T-helper 17 cell (primary cell): ENCODE measurements at regions not wholly inside any gene's neighbourhood (a gene's known extent, or its start where the extent isn't known, plus 50 kb on each side); places are given as distances from the start of the nearest gene placed in this dataset.

Experiments used
- ATAC-seq: fragments of 150-1000 bp; cut with Tn5 transposase; 2 replicates; pipeline ENCODE4 v1.10.0; 2021; ENCODE audit warnings: mild to moderate bottlenecking, moderate library complexity
- DNase-seq, 3 donors: peaks; one replicate each; pipeline versions ENCODE4 v3.0.0 to v3.0.0-alpha.2; 2020 to 2021
- H3K9me3 ChIP-seq: one replicate; pipeline ENCODE4 v1.7.0; 2013; ENCODE audit warnings: low read length, mild to moderate bottlenecking; ENCODE audit not compliant: control insufficient read depth, poor library complexity, severe bottlenecking
- H3K27ac Mint-ChIP-seq: one replicate; pipeline ENCODE4 v1.8.0; 2022; ENCODE audit warnings: mild to moderate bottlenecking, moderate library complexity, mixed read lengths
- H3K27me3 Mint-ChIP-seq: one replicate; pipeline ENCODE4 v1.8.0; 2022; ENCODE audit warnings: mixed read lengths
- H3K36me3 Mint-ChIP-seq: one replicate; pipeline ENCODE4 v1.8.0; 2022; ENCODE audit warnings: low read depth, mixed read lengths
- H3K4me1 Mint-ChIP-seq: one replicate; pipeline ENCODE4 v1.8.0; 2022; ENCODE audit warnings: mild to moderate bottlenecking, mixed read lengths
- H3K4me3 Mint-ChIP-seq: one replicate; pipeline ENCODE4 v1.8.0; 2022; ENCODE audit warnings: mild to moderate bottlenecking, moderate library complexity, mixed read lengths

DNA sequence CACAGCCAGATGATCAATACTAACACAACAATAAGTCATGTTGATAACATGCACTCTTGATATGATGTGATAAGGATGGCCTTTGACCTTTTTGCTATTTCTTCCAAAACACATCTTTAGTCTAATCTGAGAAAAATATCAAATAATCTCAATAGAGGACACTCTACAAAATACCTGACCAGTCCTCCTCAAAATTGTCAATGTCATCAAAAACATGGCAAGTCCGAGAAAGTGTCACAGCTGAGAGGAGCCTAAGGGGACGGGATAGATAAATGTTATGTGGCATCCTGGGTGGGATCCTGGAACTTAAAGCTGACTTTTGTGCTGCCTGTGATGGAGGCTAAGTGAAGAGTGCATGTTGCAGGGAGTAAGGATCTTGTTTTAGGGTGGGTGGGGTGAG is 699.6 kb upstream of the ADAMTS16 start:
- Mint-ChIP-seq H3K4me1 (no peaks in the 10 kb centered on the region), H3K36me3 (no peaks in the 10 kb centered on the region), H3K27ac (no peak overlapping the region), H3K4me3 (no peak overlapping the region), H3K27me3 (no peaks in the 10 kb centered on the region)
- no peak for ATAC-seq
- DNase-seq: no peak
- no peaks in the 10 kb centered on the region for H3K9me3 ChIP-seq

DNA sequence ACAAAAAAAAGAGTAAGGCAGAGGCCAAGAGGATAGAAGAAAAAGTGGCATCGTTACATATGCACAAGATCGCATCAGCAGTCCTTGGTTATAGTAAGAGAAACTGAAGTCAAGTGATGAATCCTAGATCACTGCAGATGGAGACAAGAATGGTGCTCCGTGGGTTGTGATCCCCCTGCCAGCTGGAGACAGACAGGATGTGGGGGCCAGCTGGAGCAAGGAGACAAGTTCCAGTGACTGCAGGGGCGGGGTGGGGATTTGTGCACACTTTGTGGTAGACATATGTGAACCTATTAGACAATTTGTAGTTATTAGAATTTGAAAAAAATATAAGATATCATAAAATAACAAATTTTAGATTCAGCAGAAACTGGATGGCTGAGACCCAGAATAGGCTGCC is 697.9 kb upstream of the ADAMTS16 start:
- no peaks in the 10 kb centered on the region for H3K27me3 Mint-ChIP-seq
- H3K4me1 Mint-ChIP-seq: no peaks in the 10 kb centered on the region
- H3K27ac Mint-ChIP-seq: no peak overlapping the region
- no peaks in the 10 kb centered on the region for H3K36me3 Mint-ChIP-seq
- no peaks in the 10 kb centered on the region for H3K9me3 ChIP-seq
- no peak overlapping the region for H3K4me3 Mint-ChIP-seq
- DNase-seq (no peak), ATAC-seq (no peak)

DNA sequence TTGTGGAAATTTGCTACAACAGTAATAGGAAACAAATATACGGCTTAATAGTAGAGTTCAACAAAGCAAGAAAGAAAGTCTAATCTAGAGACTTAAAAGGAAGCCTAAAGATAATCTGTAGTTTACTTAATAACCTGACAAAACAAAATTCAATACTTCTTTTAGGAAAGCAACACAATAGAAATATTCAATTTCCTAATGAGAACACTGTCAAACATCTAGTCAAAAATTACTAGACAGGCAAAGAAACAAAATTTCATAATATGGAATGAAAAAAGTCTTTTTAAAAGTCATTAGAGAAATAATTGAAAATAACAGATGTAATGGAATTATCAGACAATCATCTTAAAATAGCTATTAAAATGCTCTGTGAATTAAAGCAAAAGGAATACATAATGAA is 692.5 kb upstream of the ADAMTS16 start:
- DNase-seq: no peak
- no peaks in the 10 kb centered on the region for H3K36me3 Mint-ChIP-seq
- ATAC-seq: no peak
- no peak overlapping the region for H3K27ac Mint-ChIP-seq
- H3K4me1 Mint-ChIP-seq: no peaks in the 10 kb centered on the region
- H3K27me3 Mint-ChIP-seq: no peaks in the 10 kb centered on the region
- H3K4me3 Mint-ChIP-seq: no peak overlapping the region
- H3K9me3 ChIP-seq: no peaks in the 10 kb centered on the region

DNA sequence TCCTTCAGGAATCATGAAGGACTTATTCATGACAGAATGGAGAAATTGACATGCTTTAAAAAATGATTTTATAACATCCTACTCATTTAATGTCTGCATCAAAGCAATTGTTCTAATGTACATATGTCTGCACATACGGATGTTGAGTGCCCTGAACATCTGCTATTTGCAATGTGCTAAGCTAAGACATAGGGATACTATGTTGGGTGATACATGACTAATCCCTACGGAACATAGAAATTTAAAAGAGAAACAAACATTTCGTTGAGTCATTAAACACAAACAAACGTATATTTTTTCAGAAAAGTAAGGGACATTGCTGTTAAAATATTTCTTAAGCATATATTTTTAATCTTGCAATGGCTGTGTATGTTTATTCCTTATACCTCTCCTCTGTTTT is 686.5 kb upstream of the ADAMTS16 start:
- Mint-ChIP-seq H3K27ac (no peak overlapping the region), H3K4me1 (no peaks in the 10 kb centered on the region), H3K27me3 (no peaks in the 10 kb centered on the region), H3K4me3 (no peak overlapping the region), H3K36me3 (no peaks in the 10 kb centered on the region)
- no peaks in the 10 kb centered on the region for H3K9me3 ChIP-seq
- ATAC-seq (no peak), DNase-seq (no peak)

DNA sequence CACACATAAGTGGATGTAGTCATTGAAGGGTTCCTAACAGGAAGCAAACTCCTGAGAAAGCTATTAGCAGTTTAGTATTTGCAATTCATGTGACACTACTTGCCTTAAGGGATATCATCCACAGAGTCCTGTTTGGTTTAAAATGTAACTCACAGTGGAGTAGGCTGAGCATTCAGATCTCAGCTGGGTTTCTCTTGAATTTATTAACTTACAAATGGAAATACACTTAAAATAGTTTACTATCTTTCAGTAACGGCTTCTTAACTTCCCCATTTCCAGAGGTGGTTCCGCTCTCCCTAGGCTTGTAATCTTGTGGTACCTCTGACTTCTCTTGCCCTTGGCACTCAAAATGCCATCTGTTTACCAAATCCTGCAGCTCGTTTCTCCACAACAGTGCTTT is 660.7 kb upstream of the ADAMTS16 start:
- H3K27ac Mint-ChIP-seq: no peak overlapping the region
- DNase-seq: no peak
- H3K4me3 Mint-ChIP-seq: no peak overlapping the region
- H3K4me1 Mint-ChIP-seq: no peaks in the 10 kb centered on the region
- no peak for ATAC-seq
- H3K27me3 Mint-ChIP-seq: no peaks in the 10 kb centered on the region
- H3K36me3 Mint-ChIP-seq: no peaks in the 10 kb centered on the region
- H3K9me3 ChIP-seq: no peaks in the 10 kb centered on the region

DNA sequence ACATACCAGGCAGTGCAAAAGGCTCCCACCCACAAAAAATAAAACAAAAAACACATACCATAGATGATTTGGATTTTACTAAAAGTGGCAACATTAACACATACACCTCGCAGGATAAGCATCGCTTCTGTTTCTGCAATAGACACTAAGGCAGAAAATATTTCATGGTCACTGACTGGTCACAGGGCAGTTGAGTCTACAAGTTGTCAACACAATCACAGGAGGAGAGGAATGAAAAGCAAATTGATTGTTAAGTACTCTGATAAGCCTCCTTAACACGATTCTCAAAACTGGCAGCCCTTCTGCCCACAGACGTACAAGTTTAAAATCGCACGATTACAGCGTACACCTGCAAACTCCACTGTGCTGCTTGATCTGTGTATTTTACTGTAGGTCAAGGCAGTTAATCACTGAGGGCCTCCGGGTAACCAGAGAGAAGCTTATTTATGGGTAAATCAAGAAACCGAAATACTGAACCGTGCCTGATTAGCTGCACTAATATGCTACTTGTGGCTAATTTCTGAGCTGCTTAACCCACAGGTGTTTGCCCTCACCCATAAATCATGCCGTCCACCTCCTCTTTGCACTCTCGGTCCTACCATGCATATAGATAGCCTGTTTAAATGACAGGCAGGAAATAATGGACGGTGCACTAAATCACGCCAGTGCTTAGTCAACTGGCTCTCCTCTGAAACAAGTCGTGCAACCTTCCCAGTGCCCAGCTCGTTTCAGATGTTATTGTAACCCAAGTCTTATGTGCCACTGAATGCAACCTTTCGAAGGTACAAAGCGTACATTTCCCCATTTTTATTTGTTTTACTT is 659.4 kb upstream of the ADAMTS16 start:
- DNase-seq: no peak
- H3K9me3 ChIP-seq: no peaks in the 10 kb centered on the region
- H3K27ac Mint-ChIP-seq: no peak overlapping the region
- no peak overlapping the region for H3K4me3 Mint-ChIP-seq
- H3K4me1 Mint-ChIP-seq: no peaks in the 10 kb centered on the region
- no peak for ATAC-seq
- no peaks in the 10 kb centered on the region for H3K36me3 Mint-ChIP-seq
- H3K27me3 Mint-ChIP-seq: no peaks in the 10 kb centered on the region

DNA sequence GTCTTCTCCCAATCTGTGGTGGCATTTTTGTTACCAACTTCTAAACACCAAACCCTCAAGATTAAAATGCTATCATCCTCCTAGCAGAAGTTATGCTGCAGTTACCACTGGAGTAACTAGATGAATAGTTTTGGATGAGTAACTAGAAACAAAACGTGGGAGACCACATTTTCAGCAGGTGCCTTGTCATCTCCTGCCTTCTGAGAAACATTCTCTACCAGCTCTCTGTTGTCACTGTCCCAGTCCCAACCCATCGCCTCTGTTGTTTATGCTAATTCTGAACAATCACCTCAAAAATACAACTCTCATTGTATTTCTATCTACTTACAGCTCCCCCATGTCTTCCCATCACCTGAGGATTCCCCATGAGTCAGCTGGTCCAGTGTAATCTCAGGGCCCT is 652.5 kb upstream of the ADAMTS16 start:
- DNase-seq (no peak), ATAC-seq (no peak)
- Mint-ChIP-seq H3K4me1 (no peaks in the 10 kb centered on the region), H3K27me3 (no peaks in the 10 kb centered on the region), H3K27ac (no peak overlapping the region), H3K36me3 (no peaks in the 10 kb centered on the region), H3K4me3 (no peak overlapping the region)
- no peaks in the 10 kb centered on the region for H3K9me3 ChIP-seq

DNA sequence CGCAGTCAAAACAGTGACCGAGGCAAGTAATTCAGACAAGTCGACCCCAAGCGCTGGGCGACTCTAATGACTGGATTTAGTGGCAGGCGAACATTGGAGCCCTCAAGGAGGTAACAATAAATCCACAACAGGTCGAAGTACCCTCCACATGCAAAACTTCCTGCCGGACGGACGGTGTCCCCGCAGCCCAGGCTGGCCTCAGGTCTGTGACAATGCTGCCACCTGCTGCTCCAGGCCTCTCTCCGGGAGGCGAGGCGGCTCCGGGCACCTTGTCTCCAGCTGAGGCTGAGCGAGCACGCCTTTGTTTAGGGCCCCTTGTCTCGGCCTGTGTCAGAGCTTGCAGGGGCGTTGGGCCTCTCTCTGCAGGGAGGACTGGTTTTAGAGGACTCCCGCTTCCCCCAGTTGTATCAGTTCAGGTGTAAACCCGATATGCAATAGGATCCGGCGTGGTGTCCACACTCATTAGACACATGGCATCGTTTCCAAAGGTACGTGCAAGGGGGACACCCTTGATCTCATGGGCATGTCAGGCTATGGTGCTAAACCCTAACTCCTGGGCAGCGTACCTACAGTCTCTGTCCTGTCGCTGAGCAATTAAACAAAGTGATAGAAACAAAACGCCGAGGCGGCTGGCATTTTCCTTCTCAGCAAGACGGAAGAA is 628.0 kb upstream of the ADAMTS16 start:
- H3K9me3 ChIP-seq: no peaks in the 10 kb centered on the region
- DNase-seq (no peak), ATAC-seq (no peak)
- Mint-ChIP-seq H3K4me1 (no peaks in the 10 kb centered on the region), H3K4me3 (no peak overlapping the region), H3K27ac (no peak overlapping the region), H3K27me3 (no peaks in the 10 kb centered on the region), H3K36me3 (no peaks in the 10 kb centered on the region)

DNA sequence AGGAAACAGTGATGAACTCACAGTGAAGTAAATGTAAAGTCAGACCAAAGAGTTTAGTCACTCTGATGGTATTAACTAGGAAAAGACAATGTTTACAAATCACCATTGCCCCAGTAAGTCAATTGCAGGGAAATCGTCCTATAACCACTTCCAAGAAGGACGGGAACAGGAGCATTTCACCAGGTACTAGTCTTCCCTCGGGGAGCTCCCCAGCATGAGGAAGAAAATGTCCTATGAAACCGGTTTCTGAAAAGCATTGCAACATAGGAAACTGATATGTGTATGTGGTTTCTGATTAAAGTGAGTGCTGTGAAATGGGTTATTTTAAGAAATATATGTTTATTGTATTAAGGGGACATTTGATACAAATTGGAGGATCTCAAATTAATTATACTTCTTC is 626.7 kb upstream of the ADAMTS16 start:
- DNase-seq: no peak
- no peak for ATAC-seq
- Mint-ChIP-seq H3K36me3 (no peaks in the 10 kb centered on the region), H3K4me1 (no peaks in the 10 kb centered on the region), H3K27me3 (no peaks in the 10 kb centered on the region), H3K27ac (no peak overlapping the region), H3K4me3 (no peak overlapping the region)
- H3K9me3 ChIP-seq: no peaks in the 10 kb centered on the region

DNA sequence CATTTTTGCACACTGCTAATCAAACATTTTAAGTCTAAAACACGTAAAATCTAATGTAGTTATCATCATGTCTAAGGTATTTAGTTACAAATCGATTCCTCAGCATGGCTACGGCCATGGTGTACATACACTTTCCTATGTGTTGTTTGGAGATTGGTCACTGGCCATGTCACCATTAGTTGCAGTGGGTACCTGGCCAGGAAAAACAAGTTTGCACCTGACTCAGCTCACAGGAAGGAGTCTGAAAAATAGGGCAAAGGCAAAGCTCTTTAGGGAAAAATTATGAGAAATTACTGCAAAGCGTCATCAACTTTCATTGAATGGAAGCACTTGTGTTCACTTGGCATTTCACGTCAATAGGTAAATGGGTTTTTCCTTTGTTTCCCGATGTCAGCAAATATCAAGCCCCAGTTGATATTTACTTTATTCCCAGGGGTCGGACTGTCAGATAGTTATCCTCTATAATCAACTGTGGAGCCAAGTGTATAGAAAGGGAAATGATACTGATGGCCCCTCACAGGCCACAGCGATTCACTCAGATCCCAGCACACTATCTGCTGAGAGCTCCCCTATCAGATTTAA is 626.0 kb upstream of the ADAMTS16 start:
- Mint-ChIP-seq H3K4me3 (no peak overlapping the region), H3K4me1 (no peaks in the 10 kb centered on the region), H3K36me3 (no peaks in the 10 kb centered on the region), H3K27me3 (no peaks in the 10 kb centered on the region), H3K27ac (no peak overlapping the region)
- ATAC-seq (no peak), DNase-seq (no peak)
- H3K9me3 ChIP-seq: no peaks in the 10 kb centered on the region

DNA sequence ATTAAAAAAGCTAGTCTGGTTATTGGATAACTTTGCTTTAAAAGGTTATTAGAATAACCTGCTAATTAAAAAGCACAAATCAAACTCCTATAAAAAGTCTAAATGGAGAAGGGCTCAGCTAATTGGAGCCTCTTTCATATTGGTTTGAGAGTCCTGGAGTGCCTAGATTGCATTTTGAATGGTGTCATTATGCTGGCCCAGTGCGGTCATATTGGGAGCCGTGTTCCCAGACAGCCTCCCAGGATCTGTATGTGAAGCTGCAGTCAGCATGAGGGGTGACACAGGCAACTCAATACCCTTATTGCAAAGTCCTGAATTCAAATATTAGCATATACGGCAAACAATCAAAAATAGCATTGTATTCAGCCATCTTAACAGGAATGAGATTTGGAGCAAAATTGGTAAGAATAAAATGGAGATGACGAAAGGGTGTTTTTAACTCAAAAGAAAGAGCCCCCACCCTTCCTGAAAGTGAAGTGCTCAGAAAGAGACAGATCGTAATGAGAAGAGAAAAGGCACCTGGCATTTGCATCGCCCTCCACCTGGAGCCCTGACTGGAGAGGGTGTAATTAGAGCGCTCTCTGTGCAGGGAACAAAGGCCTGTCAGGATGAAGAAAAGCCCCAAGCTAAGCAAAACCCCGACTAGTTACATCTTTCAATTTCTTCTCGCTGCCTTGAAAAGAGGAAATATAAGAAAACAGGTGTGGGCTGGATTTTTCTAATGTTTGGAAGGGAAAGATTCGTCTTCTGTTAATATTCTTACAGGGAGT is 621.0 kb upstream of the ADAMTS16 start:
- DNase-seq (no peak), ATAC-seq (no peak)
- H3K4me3 Mint-ChIP-seq: no peak overlapping the region
- no peak overlapping the region for H3K27ac Mint-ChIP-seq
- no peaks in the 10 kb centered on the region for H3K36me3 Mint-ChIP-seq
- no peaks in the 10 kb centered on the region for H3K27me3 Mint-ChIP-seq
- peaks cover 4% of the 10 kb centered on the region for H3K9me3 ChIP-seq
- no peaks in the 10 kb centered on the region for H3K4me1 Mint-ChIP-seq

DNA sequence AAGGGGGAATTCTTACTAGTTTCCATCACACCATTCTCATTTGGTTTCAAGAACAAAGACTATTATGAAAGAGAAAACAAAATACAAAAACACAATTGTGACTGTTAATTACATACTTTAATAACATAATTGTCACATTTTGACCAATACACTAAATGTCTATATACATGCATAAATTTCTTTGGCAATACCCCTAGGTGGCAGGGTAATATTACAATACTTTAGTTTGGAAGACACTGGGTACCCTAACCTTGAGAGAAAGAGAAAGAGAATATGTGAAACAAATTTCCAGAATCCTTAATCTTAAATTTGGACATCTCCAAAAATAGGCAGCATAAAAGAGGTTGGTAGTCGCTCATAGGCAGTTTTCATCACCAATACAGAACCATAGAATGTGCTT is 619.6 kb upstream of the ADAMTS16 start:
- DNase-seq: no peak
- Mint-ChIP-seq H3K27me3 (no peaks in the 10 kb centered on the region), H3K27ac (no peak overlapping the region), H3K36me3 (no peaks in the 10 kb centered on the region), H3K4me3 (no peak overlapping the region), H3K4me1 (no peaks in the 10 kb centered on the region)
- H3K9me3 ChIP-seq: peaks cover 4% of the 10 kb centered on the region
- no peak for ATAC-seq

DNA sequence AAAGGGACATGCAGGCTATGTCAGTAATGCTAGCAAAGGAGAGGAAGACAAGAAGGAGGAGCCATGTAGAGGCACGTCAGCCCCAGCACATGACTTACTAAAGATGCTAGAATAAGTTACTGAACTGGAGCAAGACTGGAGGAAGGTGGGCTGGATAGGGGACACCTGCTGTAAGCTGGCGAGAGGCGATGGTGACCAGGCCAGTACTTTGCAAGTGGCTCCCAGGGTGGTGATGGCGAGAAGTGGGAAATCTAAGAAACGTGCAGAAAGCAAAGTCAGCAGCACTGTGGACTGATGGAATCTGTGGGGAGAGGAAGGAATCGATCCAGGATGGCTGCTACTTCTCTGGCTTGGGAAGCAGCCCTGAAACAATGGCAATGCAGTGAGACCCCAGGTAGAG is 617.1 kb upstream of the ADAMTS16 start:
- ATAC-seq (no peak), DNase-seq (no peak)
- peaks cover 4% of the 10 kb centered on the region for H3K9me3 ChIP-seq
- Mint-ChIP-seq H3K27ac (no peak overlapping the region), H3K4me1 (no peaks in the 10 kb centered on the region), H3K4me3 (no peak overlapping the region), H3K27me3 (no peaks in the 10 kb centered on the region), H3K36me3 (no peaks in the 10 kb centered on the region)
